ENCODE measurements at regions not wholly inside any gene's neighbourhood (a gene's known extent, or its start where the extent isn't known, plus 50 kb on each side); places are given as distances from the start of the nearest gene placed in this dataset.
"Not testable (repeated sequence)": the region's sequence is repeated elsewhere in the genome, so short reads cannot be mapped to it uniquely, and the experiment has no call there.

- no peaks in the 10 kb centered on the region for H3K27me3 Mint-ChIP-seq
- no peaks in the 10 kb centered on the region for H3K36me3 Mint-ChIP-seq
- no peak for DNase-seq
- CTCF ChIA-PET, result no interaction called here
- H3K9me3 Mint-ChIP-seq (ENCODE audit: low read depth), result peaks cover 2% of the 10 kb centered on the region
- H3K4me1 Mint-ChIP-seq, result no peaks in the 10 kb centered on the region
- no peak overlapping the region for H3K4me3 Mint-ChIP-seq
- no peak overlapping the region for H3K27ac Mint-ChIP-seq
- ATAC-seq, result no peak
Observed at GRCh38 chr1:215004121-215004827, 78.3 kb upstream of the KCNK2 start.

- no peak for ATAC-seq
- Mint-ChIP-seq H3K36me3 (no peaks in the 10 kb centered on the region), H3K9me3 (ENCODE audit: low read depth) (peaks cover 2% of the 10 kb centered on the region), H3K4me1 (no peaks in the 10 kb centered on the region), H3K4me3 (no peak overlapping the region), H3K27me3 (no peaks in the 10 kb centered on the region), H3K27ac (no peak overlapping the region)
- DNase-seq, result no peak
- CTCF ChIA-PET, result no interaction called here
Observed at GRCh38 chr1:215005078-215005477, 77.5 kb upstream of the KCNK2 start.

- no peak for ATAC-seq
- Mint-ChIP-seq H3K27me3 (no peaks in the 10 kb centered on the region), H3K9me3 (ENCODE audit: low read depth) (peaks cover 2% of the 10 kb centered on the region)
Observed at GRCh38 chr1:215005656-215006345, 76.7 kb upstream of the KCNK2 start.

GRCh38 chr1:215007880-215008279 lies 74.7 kb upstream of the KCNK2 start:
- H3K27ac Mint-ChIP-seq, result no peak overlapping the region
- H3K4me1 Mint-ChIP-seq, result no peaks in the 10 kb centered on the region
- DNase-seq, result no peak
- H3K9me3 Mint-ChIP-seq (ENCODE audit: low read depth), result peaks cover under 1% of the 10 kb centered on the region
- no peak overlapping the region for H3K4me3 Mint-ChIP-seq
- no peaks in the 10 kb centered on the region for H3K27me3 Mint-ChIP-seq
- CTCF ChIA-PET, result no interaction called here
- ATAC-seq, result no peak
- H3K36me3 Mint-ChIP-seq, result no peaks in the 10 kb centered on the region

More at GRCh38 chr1:215005656-215006345, 76.7 kb upstream of the KCNK2 start:
- DNase-seq, result no peak
- Mint-ChIP-seq H3K36me3 (no peaks in the 10 kb centered on the region), H3K27ac (no peak overlapping the region), H3K4me1 (no peaks in the 10 kb centered on the region), H3K4me3 (no peak overlapping the region)
- CTCF ChIA-PET, result no interaction called here

GRCh38 chr1:215018555-215018954 lies 64.0 kb upstream of the KCNK2 start:
- no peaks in the 10 kb centered on the region for H3K36me3 Mint-ChIP-seq
- H3K9me3 Mint-ChIP-seq (ENCODE audit: low read depth), result no peaks in the 10 kb centered on the region
- no peak overlapping the region for H3K27ac Mint-ChIP-seq
- ATAC-seq, result no peak
- CTCF ChIA-PET, result no interaction called here
- H3K27me3 Mint-ChIP-seq, result no peaks in the 10 kb centered on the region
- no peaks in the 10 kb centered on the region for H3K4me1 Mint-ChIP-seq
- no peak overlapping the region for H3K4me3 Mint-ChIP-seq
- no peak for DNase-seq

GRCh38 chr1:215022204-215022603 lies 60.3 kb upstream of the KCNK2 start:
- ATAC-seq (no peak), DNase-seq (no peak)
- Mint-ChIP-seq H3K27me3 (no peaks in the 10 kb centered on the region), H3K9me3 (ENCODE audit: low read depth) (no peaks in the 10 kb centered on the region), H3K27ac (no peak overlapping the region), H3K36me3 (no peaks in the 10 kb centered on the region), H3K4me1 (no peaks in the 10 kb centered on the region), H3K4me3 (no peak overlapping the region)
- CTCF ChIA-PET, result no interaction called here

GRCh38 chr1:215022741-215023141 lies 59.8 kb upstream of the KCNK2 start:
- no peaks in the 10 kb centered on the region for H3K4me1 Mint-ChIP-seq
- no peak overlapping the region for H3K4me3 Mint-ChIP-seq
- CTCF ChIA-PET, result no interaction called here
- ATAC-seq (no peak), DNase-seq (no peak)
- no peaks in the 10 kb centered on the region for H3K9me3 Mint-ChIP-seq (ENCODE audit: low read depth)
- H3K27ac Mint-ChIP-seq, result no peak overlapping the region
- H3K36me3 Mint-ChIP-seq, result no peaks in the 10 kb centered on the region
- no peaks in the 10 kb centered on the region for H3K27me3 Mint-ChIP-seq

- no peak for DNase-seq
- Mint-ChIP-seq H3K27me3 (no peaks in the 10 kb centered on the region), H3K27ac (no peak overlapping the region), H3K9me3 (ENCODE audit: low read depth) (no peaks in the 10 kb centered on the region), H3K4me3 (no peak overlapping the region), H3K4me1 (no peaks in the 10 kb centered on the region), H3K36me3 (no peaks in the 10 kb centered on the region)
- ATAC-seq, result no peak
- CTCF ChIA-PET, result no interaction called here
Observed at GRCh38 chr1:215023155-215023832, 59.2 kb upstream of the KCNK2 start.

- no peak for DNase-seq
- Mint-ChIP-seq H3K27me3 (no peaks in the 10 kb centered on the region), H3K27ac (no peak overlapping the region), H3K9me3 (ENCODE audit: low read depth) (peaks cover 2% of the 10 kb centered on the region), H3K4me1 (no peaks in the 10 kb centered on the region), H3K4me3 (no peak overlapping the region), H3K36me3 (no peaks in the 10 kb centered on the region)
- CTCF ChIA-PET, result no interaction called here
- no peak for ATAC-seq
Observed at GRCh38 chr1:215028954-215029353, 53.6 kb upstream of the KCNK2 start.

- CTCF ChIA-PET; DNase-seq; H3K27me3 Mint-ChIP-seq; H3K36me3 Mint-ChIP-seq; H3K27ac Mint-ChIP-seq; H3K4me3 Mint-ChIP-seq; H3K4me1 Mint-ChIP-seq; H3K9me3 Mint-ChIP-seq (ENCODE audit: low read depth); ATAC-seq: not testable (repeated sequence)
Observed at GRCh38 chr1:215030581-215030980, 52.0 kb upstream of the KCNK2 start.

GRCh38 chr1:215031392-215031791 lies 51.1 kb upstream of the KCNK2 start:
- Mint-ChIP-seq H3K27ac (no peak overlapping the region), H3K27me3 (no peaks in the 10 kb centered on the region), H3K9me3 (ENCODE audit: low read depth) (peaks cover 2% of the 10 kb centered on the region), H3K4me1 (no peaks in the 10 kb centered on the region), H3K36me3 (no peaks in the 10 kb centered on the region), H3K4me3 (no peak overlapping the region)
- ATAC-seq, result no peak
- CTCF ChIA-PET, result no interaction called here
- no peak for DNase-seq
